A549 (cell line): ENCODE measurements at regions not wholly inside any gene's neighbourhood (a gene's known extent, or its start where the extent isn't known, plus 50 kb on each side); places are given as distances from the start of the nearest gene placed in this dataset.

Experiments used
- ATAC-seq, 2 experiments: fragments of 200-7000 bp in 1 of 2; fragments of >200 bp in 1 of 2; cut with Nextera tagmentation in 1 of 2; cut with Tn5 transposase in 1 of 2; 3 replicates each; pipeline versions ENCODE4 v1.8.0 to v1.9.1; 2018 to 2020; ENCODE audit warnings: mild to moderate bottlenecking in 1 of 2, moderate library complexity in 1 of 2
- CTCF ChIA-PET: fragments of 300-600 bp; sonication (Branson Sonifier 250); formaldehyde crosslinking; extraction: SDS; loops from one replicate; lab custom pipeline; 2021; ENCODE audit warnings: antibody characterized with exemption, inconsistent platforms; lab: Yijun Ruan, JAX
- POLR2A ChIA-PET: fragments of 350-600 bp; formaldehyde crosslinking; extraction: SDS; loops from one replicate; lab custom pipeline; 2021; ENCODE audit warnings: antibody characterized with exemption, inconsistent platforms; lab: Yijun Ruan, JAX
- DNase-seq, 2 experiments: peaks; one replicate each; pipeline versions ENCODE4 v3.0.0 to v3.0.0-alpha.2; 2011 to 2016; ENCODE audit warnings: low read depth in 1 of 2, low spot score in 1 of 2
- FAIRE-seq: peaks from 2 replicates; lab custom pipeline; 2011; peaks lifted over from hg19 to GRCh38; lab: Jason Lieb, UNC
- H3K27ac ChIP-seq, 2 experiments: fragments of >200 bp; sonication (Bioruptor Twin); formaldehyde crosslinking; 3 replicates each; pipeline ENCODE4 v1.5.1; 2016 to 2017
- H3K4me1 ChIP-seq: fragments of >200 bp; sonication (Bioruptor Twin); formaldehyde crosslinking; 3 replicates; pipeline ENCODE4 v1.6.1; 2016
- H3K4me2 ChIP-seq: fragments of >200 bp; sonication (Bioruptor Twin); formaldehyde crosslinking; 3 replicates; pipeline ENCODE4 v1.6.1; 2016
- H3K4me3 ChIP-seq: fragments of >200 bp; sonication (Bioruptor Twin); formaldehyde crosslinking; 3 replicates; pipeline ENCODE4 v1.5.1; 2016
- H3K9me3 ChIP-seq: fragments of >200 bp; sonication (Bioruptor Twin); formaldehyde crosslinking; 3 replicates; pipeline ENCODE4 v1.6.1; 2016
- BCL3 ChIP-seq: fragments of >200 bp; sonication (Bioruptor Twin); formaldehyde crosslinking; IDR thresholded peaks from 3 replicates; pipeline ENCODE4 v1.6.1; 2016
- BHLHE40 ChIP-seq: IDR thresholded peaks from 2 replicates; pipeline ENCODE4 v1.6.1; 2012; ENCODE audit warnings: low read depth, low read length, inconsistent platforms
- CHD4 ChIP-seq: fragments of 200-600 bp; sonication (generic); IDR thresholded peaks from 2 replicates; pipeline ENCODE4 v1.6.1; 2016; ENCODE audit warnings: antibody characterized with exemption, mild to moderate bottlenecking, borderline replicate concordance
- EHMT2 ChIP-seq: fragments of 200-600 bp; sonication (generic); IDR thresholded peaks from 2 replicates; pipeline ENCODE4 v1.6.1; 2016; ENCODE audit warnings: antibody characterized with exemption, low read depth, mild to moderate bottlenecking, moderate library complexity
- EP300 ChIP-seq, 2 experiments: fragments of >200 bp; sonication (Bioruptor Twin); formaldehyde crosslinking; IDR thresholded peaks; 2 replicates in 1 of 2; 3 replicates in 1 of 2; pipeline ENCODE4 v1.6.1; 2016 to 2017
- FOSL2 ChIP-seq, 2 experiments: fragments of 450-650 bp in 1 of 2; fragments of >200 bp in 1 of 2; sonication (Bioruptor Twin) in 1 of 2; formaldehyde crosslinking; IDR thresholded peaks; 2 replicates each; pipeline versions ENCODE4 v1.5.0 to v1.6.1; 2016 to 2020; ENCODE audit warnings: mild to moderate bottlenecking in 1 of 2, moderate library complexity in 1 of 2
- HEYL ChIP-seq: fragments of 250-450 bp; sonication (Bioruptor Pico); IDR thresholded peaks from 2 replicates; pipeline ENCODE4 v1.8.0; 2021; ENCODE audit warnings: mild to moderate bottlenecking, moderate library complexity
- HOXB13 ChIP-seq: fragments of 250-450 bp; sonication (Bioruptor Pico); IDR thresholded peaks from 2 replicates; pipeline ENCODE4 v1.5.0; 2020; ENCODE audit warnings: low read depth, mild to moderate bottlenecking, moderate library complexity
- KDM1A ChIP-seq: fragments of 200-600 bp; sonication (generic); IDR thresholded peaks from 2 replicates; pipeline ENCODE4 v1.6.1; 2016; ENCODE audit warnings: low read depth, mild to moderate bottlenecking
- MAFK ChIP-seq: fragments of 450-650 bp; IDR thresholded peaks from 2 replicates; pipeline ENCODE4 v1.6.1; 2014; ENCODE audit not compliant: partially characterized antibody
- MYC ChIP-seq: IDR thresholded peaks from 2 replicates; pipeline ENCODE4 v1.6.1; 2012; ENCODE audit warnings: mild to moderate bottlenecking, inconsistent platforms, low read length, improper control_type of control experiment, borderline replicate concordance
- NFE2L2 ChIP-seq: fragments of 150-350 bp; conservative IDR thresholded peaks from 2 replicates; pipeline ENCODE4 v1.6.1; 2014; ENCODE audit warnings: low read length
- NPAS2 ChIP-seq: fragments of 250-450 bp; sonication (Bioruptor Pico); IDR thresholded peaks from 2 replicates; pipeline ENCODE4 v1.8.0; 2022; ENCODE audit warnings: mild to moderate bottlenecking, moderate library complexity, borderline replicate concordance
- NR3C1 ChIP-seq: fragments of >200 bp; sonication (Bioruptor Twin); formaldehyde crosslinking; IDR thresholded peaks from 3 replicates; pipeline ENCODE4 v1.6.1; 2017
- PHF8 ChIP-seq: fragments of 200-600 bp; sonication (generic); IDR thresholded peaks from 2 replicates; pipeline ENCODE4 v1.6.1; 2016; ENCODE audit warnings: low read depth, mild to moderate bottlenecking, antibody characterized with exemption, moderate library complexity, borderline replicate concordance
- POLR2AphosphoS2 ChIP-seq: conservative IDR thresholded peaks from 2 replicates; pipeline ENCODE4 v1.6.1; 2012; ENCODE audit warnings: low read length, improper control_type of control experiment, inconsistent platforms
- RARB ChIP-seq: fragments of 250-450 bp; sonication (Bioruptor Pico); IDR thresholded peaks from 2 replicates; pipeline ENCODE4 v1.8.0; 2021; ENCODE audit warnings: mild to moderate bottlenecking, moderate library complexity
- RCOR1 ChIP-seq: fragments of 150-350 bp; IDR thresholded peaks from 2 replicates; pipeline ENCODE4 v1.6.1; 2014; ENCODE audit warnings: antibody characterized with exemption, low read length, low read depth
- RNF2 ChIP-seq: fragments of 200-600 bp; sonication (generic); IDR thresholded peaks from 2 replicates; pipeline ENCODE4 v1.6.1; 2016; ENCODE audit warnings: low read depth, mild to moderate bottlenecking, antibody characterized with exemption, moderate library complexity, borderline replicate concordance
- SREBF2 ChIP-seq: fragments of 450-650 bp; IDR thresholded peaks from 2 replicates; pipeline ENCODE4 v1.6.1; 2014; ENCODE audit warnings: mild to moderate bottlenecking, moderate library complexity
- TFCP2L1 ChIP-seq: fragments of 250-450 bp; sonication (Bioruptor Pico); IDR thresholded peaks from 2 replicates; pipeline ENCODE4 v1.5.0; 2021; ENCODE audit warnings: mild to moderate bottlenecking
- ZFP36 ChIP-seq: fragments of 450-650 bp; IDR thresholded peaks from 2 replicates; pipeline ENCODE4 v1.6.1; 2014; ENCODE audit warnings: borderline replicate concordance; ENCODE audit not compliant: partially characterized antibody
- ZNF302 ChIP-seq: fragments of 250-450 bp; sonication (Bioruptor Pico); IDR thresholded peaks from 2 replicates; pipeline ENCODE4 v1.9.0; 2021; ENCODE audit warnings: inconsistent platforms, mild to moderate bottlenecking, moderate library complexity
- WGBS: methylation state at CpG from one replicate; pipeline ENCODE4 v1.1.6; 2017; ENCODE audit errors: missing lambda C conversion rate; 5-methylcytosine and 5-hydroxymethylcytosine counted together

- Histone ChIP-seq H3K4me2 (no peak overlapping the region), H3K27ac (no peak overlapping the region), H3K4me3 (no peak overlapping the region), H3K4me1 (peaks cover 17% of the 10 kb centered on the region), H3K9me3 (peaks cover 3% of the 10 kb centered on the region; the same call in 1 of the 3 replicates)
- DNase-seq: no peak
- no peak for TF ChIP-seq TFCP2L1 (CRISPR knock-in tag)
- TF ChIP-seq SREBF2: no peak
- no peak for TF ChIP-seq BHLHE40
- TF ChIP-seq RARB: no peak
- no peak for TF ChIP-seq RCOR1
- TF ChIP-seq NPAS2 (CRISPR knock-in tag): no peak
- no peak for TF ChIP-seq MYC
- TF ChIP-seq HEYL (CRISPR knock-in tag): no peak
- TF ChIP-seq RNF2: no peak
- no peak for TF ChIP-seq EHMT2
- TF ChIP-seq EP300 (IDR thresholded peaks at IDR 0.05): no peak
- TF ChIP-seq ZNF302 (CRISPR knock-in tag): no peak
- no peak for TF ChIP-seq POLR2AphosphoS2
- TF ChIP-seq HOXB13: no peak
- 91% methylated on average over 1 of the region's 1 CpG for WGBS
- FAIRE-seq: no peak
- ATAC-seq: no peak
- ChIA-PET CTCF (interaction anchor here (0.7 to 1.8 kb wide), 7 partner anchors 9 to 286 kb away, joined by 3 to 8 read pairs (median 4); no protein-coding TSS in a partner anchor), POLR2A (no interaction called here)
These were observed 62.1 kb upstream of the RNU6-1 start for GRCh38 chr15:67901922-67902321.

GRCh38 chr15:67902579-67903009, 62.7 kb upstream of the RNU6-1 start:
- POLR2A ChIA-PET: no interaction called here
- FAIRE-seq (no peak), ATAC-seq (no peak), DNase-seq (no peak)
- CTCF ChIA-PET: interaction anchor here (0.7 to 1.8 kb wide), 4 partner anchors 14 to 286 kb away, joined by 3 to 8 read pairs (median 3); no protein-coding TSS in a partner anchor
- H3K4me2 ChIP-seq: no peak overlapping the region
- peak; percentile 56 for TF ChIP-seq MAFK
- TF ChIP-seq NFE2L2: no peak
- no peak for TF ChIP-seq KDM1A
- peak overlapping the region in 1 of 2 experiments; percentile 32; a peak in 2 of 6 replicates for H3K27ac ChIP-seq
- WGBS: 84% methylated on average over 9 of the region's 9 CpGs
- peaks cover 3% of the 10 kb centered on the region; the same call in 1 of the 3 replicates for H3K9me3 ChIP-seq
- peaks cover 14% of the 10 kb centered on the region for H3K4me1 ChIP-seq
- no peak overlapping the region for H3K4me3 ChIP-seq

- POLR2A ChIA-PET: interaction anchor here (0.6 kb wide), 1 partner anchor 151 kb away, joined by 3 read pairs; no protein-coding TSS in a partner anchor
- Histone ChIP-seq H3K9me3 (peaks cover 4% of the 10 kb centered on the region), H3K27ac (no peak overlapping the region), H3K4me2 (no peak overlapping the region), H3K4me3 (no peak overlapping the region), H3K4me1 (peaks cover 11% of the 10 kb centered on the region; the same call in 2 of the 3 replicates)
- no peak for TF ChIP-seq PHF8
- TF ChIP-seq MYC: no peak
- FAIRE-seq: no peak
- CTCF ChIA-PET: interaction anchor here (0.6 to 1.0 kb wide), 3 partner anchors 9 to 51 kb away, joined by 3 to 4 read pairs (median 3); no protein-coding TSS in a partner anchor
- ATAC-seq: no peak
- no peak for DNase-seq
These were observed 63.9 kb upstream of the RNU6-1 start for GRCh38 chr15:67903708-67904107.

- ATAC-seq: no peak
- no peak overlapping the region for H3K4me2 ChIP-seq
- peaks cover 23% of the 10 kb centered on the region for H3K9me3 ChIP-seq
- H3K4me1 ChIP-seq: 0 out of 3 replicates have a peak, but pooled peaks cover 4% of the 10 kb centered on the region
- POLR2A ChIA-PET: no interaction called here
- FAIRE-seq: no peak
- no peak overlapping the region for H3K27ac ChIP-seq
- TF ChIP-seq NFE2L2: no peak
- TF ChIP-seq SREBF2: no peak
- no peak for TF ChIP-seq ZFP36
- no peak for TF ChIP-seq ZNF302 (CRISPR knock-in tag)
- TF ChIP-seq NR3C1: no peak
- no peak for TF ChIP-seq BCL3
- TF ChIP-seq CHD4: no peak
- no peak for TF ChIP-seq FOSL2 (IDR thresholded peaks at IDR 0.05)
- no peak for TF ChIP-seq FOSL2 (CRISPR knock-in tag; IDR thresholded peaks at IDR 0.05)
- 91% methylated on average over 1 of the region's 1 CpG for WGBS
- H3K4me3 ChIP-seq: no peak overlapping the region
- DNase-seq: no peak
- CTCF ChIA-PET: interaction anchor here (1.0 to 1.5 kb wide), 2 partner anchors 42 to 250 kb away, joined by 3 to 5 read pairs; no protein-coding TSS in a partner anchor
These were observed 65.8 kb upstream of the RNU6-1 start for GRCh38 chr15:67905628-67906027.
